BJ (cell line): ENCODE measurements at regions not wholly inside any gene's neighbourhood (a gene's known extent, or its start where the extent isn't known, plus 50 kb on each side); places are given as distances from the start of the nearest gene placed in this dataset.
A peak's percentile ranks its signal among the peaks of the same experiment; 100 is the strongest.

Experiments
- CTCF ChIA-PET: fragments of 350-600 bp; formaldehyde crosslinking; extraction: SDS; loops from one replicate; lab custom pipeline; 2021; ENCODE audit warnings: antibody characterized with exemption, inconsistent platforms; lab: Yijun Ruan, JAX
- POLR2A ChIA-PET: fragments of 300-600 bp; sonication (Branson Sonifier 250); formaldehyde crosslinking; extraction: SDS; loops from one replicate; lab custom pipeline; 2021; ENCODE audit warnings: antibody characterized with exemption; lab: Charles Lee
- DNase-seq: peaks from one replicate; pipeline ENCODE4 v3.0.0-alpha.2; 2011; ENCODE audit warnings: low read depth
- H3K27me3 ChIP-seq: 2 replicates; pipeline ENCODE4 v1.6.0; 2011; ENCODE audit warnings: low read length; ENCODE audit not compliant: control insufficient read depth, insufficient read depth
- H3K36me3 ChIP-seq: 2 replicates; pipeline ENCODE4 v1.5.1; 2011; ENCODE audit warnings: low read length; ENCODE audit not compliant: control insufficient read depth, insufficient read depth
- H3K4me3 ChIP-seq: 2 replicates; pipeline ENCODE4 v1.5.1; 2011; ENCODE audit warnings: low read depth, mild to moderate bottlenecking, control low read depth, low read length
- CTCF ChIP-seq: IDR thresholded peaks from 2 replicates; pipeline ENCODE4 v1.5.1; 2011; ENCODE audit warnings: low read depth, mild to moderate bottlenecking, control low read depth, inconsistent platforms, low read length, moderate library complexity; ENCODE audit not compliant: insufficient read depth

DNA sequence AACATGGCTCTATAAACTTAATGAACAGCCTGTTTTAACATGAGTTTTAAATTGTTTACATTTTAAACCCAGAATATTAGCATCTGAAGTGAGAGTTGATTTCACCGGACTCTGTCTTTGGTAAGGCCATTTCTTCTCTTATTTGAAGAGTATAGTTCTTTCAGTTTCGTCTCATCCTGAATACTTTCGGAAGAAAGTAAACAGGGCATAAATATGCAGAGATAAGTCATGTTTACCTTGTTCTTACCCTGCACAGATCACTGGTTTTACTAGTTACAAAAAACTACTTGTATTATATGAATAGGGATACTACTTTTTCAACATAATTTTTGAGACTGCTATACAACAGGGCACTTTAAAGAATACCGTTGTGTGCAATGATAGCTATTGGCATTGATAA, 656.3 kb upstream of the ZNF608 start:
- POLR2A ChIA-PET: no interaction called here
- no peak for DNase-seq
- CTCF ChIA-PET: interaction anchor here (0.6 kb wide), 1 partner anchor 658 kb away, joined by 3 read pairs; no protein-coding TSS in a partner anchor
- no peak overlapping the region for H3K4me3 ChIP-seq
- no peaks in the 10 kb centered on the region for H3K27me3 ChIP-seq
- no peaks in the 10 kb centered on the region for H3K36me3 ChIP-seq
- TF ChIP-seq CTCF: no peak

DNA sequence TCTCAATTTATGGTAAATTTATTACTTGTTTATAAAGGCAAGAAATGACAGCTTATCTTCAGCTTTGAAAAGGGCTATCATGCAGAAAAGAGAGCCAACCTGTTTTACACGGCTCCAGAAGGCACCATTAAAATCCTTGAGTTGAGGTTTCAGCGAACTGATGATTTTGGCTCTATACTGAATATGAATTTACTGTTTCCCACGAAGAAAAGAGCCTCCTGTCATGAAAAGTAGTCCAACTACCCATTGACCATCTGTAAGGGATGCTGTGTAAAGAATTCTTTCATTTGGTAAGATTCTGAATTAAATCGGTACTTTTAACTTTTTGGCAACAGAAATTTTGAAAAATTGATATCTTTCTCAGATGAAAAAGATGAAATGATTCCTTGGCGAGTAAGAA, 657.6 kb upstream of the ZNF608 start:
- POLR2A ChIA-PET: no interaction called here
- no peak for TF ChIP-seq CTCF
- Histone ChIP-seq H3K4me3 (no peak overlapping the region), H3K27me3 (no peaks in the 10 kb centered on the region), H3K36me3 (no peaks in the 10 kb centered on the region)
- CTCF ChIA-PET: interaction anchor here (0.6 kb wide), 1 partner anchor 831 kb away, joined by 3 read pairs; no protein-coding TSS in a partner anchor
- DNase-seq: no peak

DNA sequence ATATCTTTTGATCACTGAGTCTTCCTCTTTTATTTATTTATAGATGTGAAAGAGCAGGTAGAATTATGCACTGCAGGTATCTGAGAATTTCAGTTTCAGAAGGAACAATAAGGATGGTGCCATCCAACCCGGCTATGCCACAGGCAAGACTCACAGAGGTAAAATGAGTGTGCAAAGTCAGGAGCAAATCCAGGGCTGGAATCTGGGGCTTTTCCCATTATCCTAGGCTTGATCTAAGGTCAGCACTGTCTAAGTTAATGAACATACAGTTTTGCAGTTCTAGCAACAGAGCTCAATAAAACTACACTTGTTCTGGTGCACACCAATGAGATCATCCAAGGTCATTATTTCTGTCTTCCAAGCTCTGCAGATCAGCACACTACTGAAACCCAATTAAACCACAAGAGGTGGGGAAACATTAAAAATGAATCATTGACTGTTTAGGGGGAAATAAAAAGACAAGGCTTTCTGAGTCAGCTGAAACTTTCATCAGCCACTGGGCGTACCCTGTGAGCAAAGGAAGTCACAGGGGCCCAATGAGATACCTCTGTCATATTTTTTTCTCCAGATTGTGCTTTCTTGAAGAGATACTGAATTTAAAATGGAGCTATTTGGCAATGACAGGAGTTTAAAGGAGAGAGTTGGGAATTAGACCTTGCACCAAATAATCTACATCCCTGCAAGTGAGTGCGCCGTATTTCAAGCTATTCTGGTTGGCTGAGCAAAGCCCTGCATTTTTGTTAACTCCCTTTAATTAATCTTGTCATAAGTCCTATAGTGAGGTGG, 662.2 kb upstream of the ZNF608 start:
- ChIA-PET POLR2A (interaction anchor here (0.6 kb wide), 1 partner anchor 77 kb away, joined by 4 read pairs; no protein-coding TSS in a partner anchor), CTCF (interaction anchor here (0.5 to 0.6 kb wide), 2 partner anchors 13 to 70 kb away, joined by 3 to 5 read pairs; no protein-coding TSS in a partner anchor)
- peak; percentile 81 for DNase-seq
- Histone ChIP-seq H3K4me3 (no peak overlapping the region), H3K36me3 (no peaks in the 10 kb centered on the region), H3K27me3 (no peaks in the 10 kb centered on the region)
- TF ChIP-seq CTCF: no peak

DNA sequence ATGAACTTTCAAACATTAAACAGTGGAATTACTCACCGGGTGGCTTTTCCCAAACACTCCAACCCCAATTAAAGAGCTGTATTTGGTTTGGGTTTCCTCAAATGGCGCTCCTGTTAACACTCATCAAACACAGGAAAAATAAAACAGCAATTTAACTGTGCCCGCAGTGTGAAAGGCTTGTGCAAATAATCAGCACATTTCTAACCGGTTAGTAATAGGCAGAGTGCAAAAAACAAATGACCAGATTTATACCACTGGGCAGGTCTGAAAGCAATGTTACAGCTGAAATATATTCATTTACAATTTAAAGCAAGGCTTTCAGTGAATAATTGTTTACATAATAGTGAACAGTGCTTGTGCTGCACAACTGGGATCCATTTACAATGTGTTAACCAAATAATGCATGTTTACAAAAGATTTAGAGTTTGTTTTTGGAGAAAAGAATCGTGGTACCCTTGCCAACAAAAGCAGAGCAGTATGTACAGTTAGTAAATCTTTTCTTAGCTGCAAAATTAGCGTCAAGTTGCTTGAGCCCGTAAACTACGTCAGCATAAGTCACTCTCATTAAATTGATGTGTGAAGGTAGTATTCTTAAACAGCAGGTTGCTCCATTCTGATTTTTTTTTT, 662.9 kb upstream of the ZNF608 start:
- Histone ChIP-seq H3K27me3 (peaks cover 2% of the 10 kb centered on the region; the same call in 1 of the 2 replicates), H3K36me3 (no peaks in the 10 kb centered on the region), H3K4me3 (no peak overlapping the region)
- no peak for TF ChIP-seq CTCF
- DNase-seq: no peak
- ChIA-PET CTCF (interaction anchor here (0.6 kb wide), 1 partner anchor 12 kb away, joined by 3 read pairs; no protein-coding TSS in a partner anchor), POLR2A (interaction anchor here (0.6 kb wide), 1 partner anchor 76 kb away, joined by 4 read pairs; no protein-coding TSS in a partner anchor)

- DNase-seq: no peak
- POLR2A ChIA-PET: no interaction called here
- CTCF ChIA-PET: no interaction called here
- Histone ChIP-seq H3K36me3 (no peaks in the 10 kb centered on the region), H3K27me3 (peaks cover 2% of the 10 kb centered on the region), H3K4me3 (no peak overlapping the region)
- no peak for TF ChIP-seq CTCF
Measured at GRCh38 chr5:125409861-125410536, 663.6 kb upstream of the ZNF608 start.
